ENCODE measurements at regions not wholly inside any gene's neighbourhood (a gene's known extent, or its start where the extent isn't known, plus 50 kb on each side); places are given as distances from the start of the nearest gene placed in this dataset.

- no peak overlapping the region for H3K18ac ChIP-seq (ENCODE audit: extremely low read depth, low read length)
- no peak overlapping the region for H2AK5ac ChIP-seq (ENCODE audit: low read depth, low read length)
- ChIA-PET CTCF (ENCODE audit: partially characterized antibody) (no interaction called here), POLR2A (ENCODE audit: partially characterized antibody) (no interaction called here)
- H3K27me3 ChIP-seq (replicated peaks in 1 of 4; ENCODE audit: control insufficient read depth in 3 of 4, extremely low read depth in 1 of 4, insufficient read depth in 3 of 4, low read length in 3 of 4): no peaks in the 10 kb centered on the region
- no peak overlapping the region for H3K4ac ChIP-seq (replicated peaks; ENCODE audit: insufficient read length, low read depth, low read length)
- DNase-seq (ENCODE audit: low read depth in 1 of 2, low spot score in 2 of 2): no peak
- WGBS, 2 experiments (ENCODE audit: extremely low coverage in 1 of 2, insufficient coverage in 1 of 2, insufficient read length in 1 of 2, insufficient replicate concordance in 2 of 2, low coverage in 1 of 2, low lambda C conversion rate in 2 of 2, missing lambda C conversion rate in 1 of 2): 89% methylated on average over 1 of the region's 1 CpG; no CpG with 5 or more reads in 1 of the 2 experiments
- no peak overlapping the region for H3K14ac ChIP-seq (ENCODE audit: insufficient read length)
- no peak overlapping the region for H2BK5ac ChIP-seq (ENCODE audit: low read depth, low read length)
- H4K20me1 ChIP-seq (replicated peaks in 1 of 2; ENCODE audit: control insufficient read depth in 1 of 2, insufficient read depth in 2 of 2, low read length in 2 of 2): no peaks in the 10 kb centered on the region
- H4K8ac ChIP-seq (ENCODE audit: extremely low read depth, insufficient read depth, low read length): no peak overlapping the region
- H3K23ac ChIP-seq (ENCODE audit: insufficient read length): no peak overlapping the region
- no peak overlapping the region for H4K5ac ChIP-seq (ENCODE audit: insufficient read length, low read depth, low read length)
- no peaks in the 10 kb centered on the region for H3K4me1 ChIP-seq (replicated peaks in 1 of 4; ENCODE audit: control insufficient read depth in 3 of 4, insufficient read depth in 4 of 4, low read length in 3 of 4)
- H3K4me2 ChIP-seq (ENCODE audit: insufficient read depth in 1 of 2, low read depth in 2 of 2, low read length in 2 of 2): no peak overlapping the region
- H3K9ac ChIP-seq (replicated peaks in 1 of 4; ENCODE audit: extremely low read depth in 1 of 4, low read depth in 3 of 4, low read length in 3 of 4): no peak overlapping the region
- no peak overlapping the region for H2AFZ ChIP-seq (ENCODE audit: low read length)
- H2BK120ac ChIP-seq (replicated peaks; ENCODE audit: low read depth, low read length): no peak overlapping the region
- H3K36me3 ChIP-seq (ENCODE audit: control insufficient read depth in 2 of 4, insufficient read depth in 4 of 4, low read length in 3 of 4): no peaks in the 10 kb centered on the region
- no peaks in the 10 kb centered on the region for H3K79me1 ChIP-seq (ENCODE audit: low read depth, low read length)
- no peak overlapping the region for H2BK15ac ChIP-seq (ENCODE audit: low read length)
- H3K23me2 ChIP-seq (ENCODE audit: low read depth, low read length): no peaks in the 10 kb centered on the region
- no peaks in the 10 kb centered on the region; a peak in 1 of 4 replicates for H3K9me3 ChIP-seq (ENCODE audit: insufficient read depth in 2 of 2, low read depth in 1 of 2, low read length in 1 of 2)
- no peak overlapping the region for H2BK12ac ChIP-seq (ENCODE audit: low read depth, low read length)
- no peak overlapping the region for H3K27ac ChIP-seq (ENCODE audit: low read depth, low read length)
- H3K4me3 ChIP-seq (ENCODE audit: extremely low read depth in 1 of 4, insufficient read depth in 2 of 4, low read depth in 3 of 4, low read length in 4 of 4): no peak overlapping the region
- H4K91ac ChIP-seq (replicated peaks; ENCODE audit: insufficient read length, low read length): no peak overlapping the region
- H3K79me2 ChIP-seq (ENCODE audit: control insufficient read depth in 1 of 2, insufficient read depth in 2 of 2, low read length in 2 of 2): no peaks in the 10 kb centered on the region
- H2BK20ac ChIP-seq (ENCODE audit: low read length): no peak overlapping the region
- no peak for FAIRE-seq
- no peak overlapping the region for H3K56ac ChIP-seq (replicated peaks; ENCODE audit: insufficient read length, low read depth, low read length)
- TF ChIP-seq SP2 (IDR thresholded peaks at IDR 0.05; ENCODE audit: low read length) (no peak), CBX5 (IDR thresholded peaks at IDR 0.05; ENCODE audit: low read depth, low read length) (no peak), RXRA (IDR thresholded peaks at IDR 0.05; ENCODE audit: insufficient read depth, low read depth, low read length) (no peak), EGR1 (IDR thresholded peaks at IDR 0.05; ENCODE audit: borderline replicate concordance, low read depth, low read length) (no peak), BACH1 (IDR thresholded peaks at IDR 0.05; ENCODE audit: low read length) (no peak), YY1 (IDR thresholded peaks at IDR 0.05; ENCODE audit: low read depth, low read length) (no peak), ATF2 (IDR thresholded peaks at IDR 0.05; ENCODE audit: low read length) (no peak), TBP (IDR thresholded peaks at IDR 0.05; ENCODE audit: low read depth, low read length) (no peak), GTF2F1 (IDR thresholded peaks at IDR 0.05; ENCODE audit: borderline replicate concordance, low read depth, low read length) (no peak), TAF7 (optimal IDR thresholded peaks at IDR 0.05; ENCODE audit: borderline replicate concordance, low read depth, low read length) (no peak), POLR2A (IDR thresholded peaks at IDR 0.05; ENCODE audit: control extremely low read depth in 1 of 2, low read depth in 2 of 2, low read length in 2 of 2) (no peak), RAD21 (IDR thresholded peaks at IDR 0.05 in 1 of 2, conservative IDR thresholded peaks at IDR 0.05 in 1 of 2; ENCODE audit: low read depth in 2 of 2, low read length in 2 of 2) (no peak), SIX5 (IDR thresholded peaks at IDR 0.05; ENCODE audit: low read depth, low read length) (no peak), RBBP5 (IDR thresholded peaks at IDR 0.05; ENCODE audit: borderline replicate concordance, low read depth, low read length) (no peak)
Measured at GRCh38 chr4:35063031-35063570, 1181.2 kb downstream of the ARAP2 start.
